Neural cell (in vitro differentiated cells): ENCODE measurements at regions not wholly inside any gene's neighbourhood (a gene's known extent, or its start where the extent isn't known, plus 50 kb on each side); places are given as distances from the start of the nearest gene placed in this dataset.
"Not testable (repeated sequence)": the region's sequence is repeated elsewhere in the genome, so short reads cannot be mapped to it uniquely, and the experiment has no call there.

Experiments
- H2AFZ ChIP-seq: fragments of 200-600, 300-800 bp; sonication (generic), shearing (Covaris generic); 2 replicates; pipeline ENCODE4 v1.6.0; 2014; ENCODE audit warnings: low read depth, mild to moderate bottlenecking, antibody characterized with exemption, low read length, moderate library complexity
- H3F3A ChIP-seq: fragments of 200-600 bp; shearing (Covaris generic); 2 replicates; pipeline ENCODE4 v1.6.1; 2016; ENCODE audit warnings: mild to moderate bottlenecking, moderate library complexity, mixed read lengths, antibody characterized with exemption, low read length; ENCODE audit not compliant: insufficient read depth, poor library complexity, severe bottlenecking
- H3K27ac ChIP-seq: fragments of 200-600, 300-800 bp; sonication (generic), shearing (Covaris generic); 2 replicates; pipeline ENCODE4 v1.5.1; 2014; ENCODE audit warnings: mild to moderate bottlenecking, low read length, moderate library complexity
- H3K27me3 ChIP-seq: fragments of 300-800, 200-600 bp; sonication (generic), shearing (Covaris generic); 2 replicates; pipeline ENCODE4 v1.6.0; 2014; ENCODE audit warnings: mild to moderate bottlenecking, low read depth, low read length, moderate library complexity; ENCODE audit not compliant: insufficient read depth
- H3K36me3 ChIP-seq: fragments of 300-800, 200-600 bp; sonication (generic), shearing (Covaris generic); 2 replicates; pipeline ENCODE4 v1.5.1; 2014; ENCODE audit warnings: mild to moderate bottlenecking, antibody characterized with exemption, low read length, moderate library complexity; ENCODE audit not compliant: insufficient read depth
- H3K4me2 ChIP-seq: fragments of 300-800, 200-600 bp; sonication (generic), shearing (Covaris generic); 2 replicates; pipeline ENCODE4 v1.6.0; 2014; ENCODE audit warnings: mild to moderate bottlenecking, low read length
- H3K4me3 ChIP-seq: fragments of 300-800, 200-600 bp; sonication (generic), shearing (Covaris generic); 2 replicates; pipeline ENCODE4 v1.5.1; 2014; ENCODE audit warnings: mild to moderate bottlenecking, low read length, moderate library complexity
- H3K79me2 ChIP-seq: fragments of 200-600 bp; shearing (Covaris generic); replicated peaks from 2 replicates; pipeline ENCODE4 v1.6.0; 2014; ENCODE audit warnings: mild to moderate bottlenecking, low read length, moderate library complexity; ENCODE audit not compliant: insufficient read depth
- H3K9ac ChIP-seq: fragments of 300-800, 200-600 bp; sonication (generic), shearing (Covaris generic); 2 replicates; pipeline ENCODE4 v1.6.1; 2016; ENCODE audit warnings: mild to moderate bottlenecking, low read length, mixed read lengths
- H3K9me2 ChIP-seq: fragments of 200-600 bp; shearing (Covaris generic); 2 replicates; pipeline ENCODE4 v1.6.1; 2016; ENCODE audit warnings: mild to moderate bottlenecking, low read length, mixed read lengths; ENCODE audit not compliant: insufficient read depth
- H3K9me3 ChIP-seq: fragments of 200-600, 300-800 bp; sonication (generic), shearing (Covaris generic); 2 replicates; pipeline ENCODE4 v1.6.1; 2016; ENCODE audit warnings: mild to moderate bottlenecking, mixed run types, low read length, moderate library complexity, mixed read lengths
- H4K20me1 ChIP-seq: fragments of 200-600 bp; shearing (Covaris generic); 2 replicates; pipeline ENCODE4 v1.6.1; 2016; ENCODE audit warnings: mild to moderate bottlenecking, mixed run types; ENCODE audit not compliant: insufficient read depth
- CTCF ChIP-seq: fragments of 450-650 bp; IDR thresholded peaks from 2 replicates; pipeline ENCODE4 v1.5.1; 2014; ENCODE audit warnings: antibody characterized with exemption, mild to moderate bottlenecking, moderate library complexity; ENCODE audit not compliant: poor library complexity, severe bottlenecking
- EP300 ChIP-seq: fragments of 450-650 bp; conservative IDR thresholded peaks from 2 replicates; pipeline ENCODE4 v1.6.1; 2014; ENCODE audit warnings: antibody characterized with exemption, mild to moderate bottlenecking, moderate library complexity; ENCODE audit not compliant: poor library complexity, severe bottlenecking
- EZH2 ChIP-seq: fragments of 200-600, 300-800 bp; shearing (Covaris generic), sonication (generic); IDR thresholded peaks from 2 replicates; pipeline ENCODE4 v1.6.1; 2014; ENCODE audit warnings: antibody characterized with exemption, low read length, borderline replicate concordance, mild to moderate bottlenecking; ENCODE audit not compliant: insufficient read depth, poor library complexity, severe bottlenecking
- MXI1 ChIP-seq: fragments of 450-650 bp; conservative IDR thresholded peaks from 2 replicates; pipeline ENCODE4 v1.6.1; 2014; ENCODE audit warnings: antibody characterized with exemption, mild to moderate bottlenecking; ENCODE audit not compliant: poor library complexity, severe bottlenecking
- POLR2AphosphoS5 ChIP-seq: IDR thresholded peaks from 2 replicates; pipeline ENCODE4 v1.6.1; 2012
- RAD21 ChIP-seq: fragments of 450-650 bp; conservative IDR thresholded peaks from 2 replicates; pipeline ENCODE4 v1.6.1; 2014; ENCODE audit warnings: antibody characterized with exemption, mild to moderate bottlenecking, moderate library complexity
- REST ChIP-seq: IDR thresholded peaks from 2 replicates; pipeline ENCODE4 v1.6.1; 2012; ENCODE audit warnings: borderline replicate concordance
- SMC3 ChIP-seq: fragments of 450-650 bp; conservative IDR thresholded peaks from 2 replicates; pipeline ENCODE4 v1.6.1; 2014; ENCODE audit warnings: antibody characterized with exemption, mild to moderate bottlenecking, moderate library complexity; ENCODE audit not compliant: poor library complexity
- TAF1 ChIP-seq: IDR thresholded peaks from 2 replicates; pipeline ENCODE4 v1.6.1; 2012; ENCODE audit warnings: low read depth

- Histone ChIP-seq H3K9me2 (no peaks in the 10 kb centered on the region), H3F3A (no peaks in the 10 kb centered on the region), H3K4me2 (no peak overlapping the region), H3K9me3 (no peaks in the 10 kb centered on the region), H3K27me3 (no peaks in the 10 kb centered on the region), H3K79me2 (no peaks in the 10 kb centered on the region), H3K9ac (no peak overlapping the region), H3K4me3 (no peak overlapping the region), H4K20me1 (no peaks in the 10 kb centered on the region), H2AFZ (no peak overlapping the region), H3K36me3 (no peaks in the 10 kb centered on the region), H3K27ac (no peak overlapping the region)
- TF ChIP-seq EP300 (no peak), CTCF (no peak), EZH2 (no peak), TAF1 (no peak), REST (no peak), MXI1 (no peak), RAD21 (no peak), SMC3 (no peak), POLR2AphosphoS5 (no peak)
These were observed 295.2 kb upstream of the HS6ST1 start for GRCh38 chr2:128613876-128614275.

- not testable (repeated sequence) for H3K4me3 ChIP-seq, H3K4me2 ChIP-seq, H3F3A ChIP-seq, H3K36me3 ChIP-seq, H3K9me3 ChIP-seq, H3K9ac ChIP-seq, H3K9me2 ChIP-seq, H2AFZ ChIP-seq, H3K79me2 ChIP-seq, H3K27me3 ChIP-seq, H3K27ac ChIP-seq, H4K20me1 ChIP-seq
These were observed 296.2 kb upstream of the HS6ST1 start for GRCh38 chr2:128614907-128615306.

- Histone ChIP-seq H3K4me2 (no peak overlapping the region), H3K36me3 (no peaks in the 10 kb centered on the region), H2AFZ (no peak overlapping the region), H3K9me3 (no peaks in the 10 kb centered on the region), H3F3A (no peaks in the 10 kb centered on the region), H3K9me2 (no peaks in the 10 kb centered on the region), H3K79me2 (no peaks in the 10 kb centered on the region), H3K4me3 (no peak overlapping the region), H3K27me3 (no peaks in the 10 kb centered on the region), H4K20me1 (no peaks in the 10 kb centered on the region), H3K27ac (no peak overlapping the region), H3K9ac (no peak overlapping the region)
- TF ChIP-seq EP300 (no peak), REST (no peak), EZH2 (no peak)
These were observed 296.9 kb upstream of the HS6ST1 start for GRCh38 chr2:128615571-128615970.
